ENCODE measurements at regions not wholly inside any gene's neighbourhood (a gene's known extent, or its start where the extent isn't known, plus 50 kb on each side); places are given as distances from the start of the nearest gene placed in this dataset.

DNA sequence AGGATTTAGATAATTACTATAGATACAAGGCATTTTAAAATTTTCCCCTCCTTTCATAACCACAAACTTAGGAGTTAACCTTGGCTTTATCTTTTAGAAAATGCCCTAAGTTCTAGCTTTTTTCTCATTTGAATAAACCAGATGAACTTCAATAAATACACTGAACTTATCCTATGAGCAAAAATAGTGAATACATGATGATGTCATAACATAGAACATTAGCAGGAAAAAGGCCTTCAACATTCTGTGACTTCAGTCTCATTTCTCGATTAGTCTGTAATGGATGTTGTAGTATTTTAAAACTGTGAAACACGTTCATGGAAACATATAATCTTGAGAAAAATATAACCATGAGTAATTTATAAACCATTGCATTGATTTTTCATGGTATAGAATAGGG, 550.7 kb downstream of the PKHD1 start:
- TF ChIP-seq, protein P1, sequence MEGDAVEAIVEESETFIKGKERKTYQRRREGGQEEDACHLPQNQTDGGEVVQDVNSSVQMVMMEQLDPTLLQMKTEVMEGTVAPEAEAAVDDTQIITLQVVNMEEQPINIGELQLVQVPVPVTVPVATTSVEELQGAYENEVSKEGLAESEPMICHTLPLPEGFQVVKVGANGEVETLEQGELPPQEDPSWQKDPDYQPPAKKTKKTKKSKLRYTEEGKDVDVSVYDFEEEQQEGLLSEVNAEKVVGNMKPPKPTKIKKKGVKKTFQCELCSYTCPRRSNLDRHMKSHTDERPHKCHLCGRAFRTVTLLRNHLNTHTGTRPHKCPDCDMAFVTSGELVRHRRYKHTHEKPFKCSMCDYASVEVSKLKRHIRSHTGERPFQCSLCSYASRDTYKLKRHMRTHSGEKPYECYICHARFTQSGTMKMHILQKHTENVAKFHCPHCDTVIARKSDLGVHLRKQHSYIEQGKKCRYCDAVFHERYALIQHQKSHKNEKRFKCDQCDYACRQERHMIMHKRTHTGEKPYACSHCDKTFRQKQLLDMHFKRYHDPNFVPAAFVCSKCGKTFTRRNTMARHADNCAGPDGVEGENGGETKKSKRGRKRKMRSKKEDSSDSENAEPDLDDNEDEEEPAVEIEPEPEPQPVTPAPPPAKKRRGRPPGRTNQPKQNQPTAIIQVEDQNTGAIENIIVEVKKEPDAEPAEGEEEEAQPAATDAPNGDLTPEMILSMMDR (conservative IDR thresholded peaks at IDR 0.05; ENCODE audit: low read depth): no peak
- H3K27ac ChIP-seq: no peak overlapping the region
- CTCF ChIA-PET: interaction anchor here (0.6 kb wide), 1 partner anchor 721 kb away, joined by 4 read pairs; no protein-coding TSS in a partner anchor
- POLR2A ChIA-PET (ENCODE audit: low non-redundant PET): no interaction called here
- DNase-seq (ENCODE audit: low spot score): no peak

DNA sequence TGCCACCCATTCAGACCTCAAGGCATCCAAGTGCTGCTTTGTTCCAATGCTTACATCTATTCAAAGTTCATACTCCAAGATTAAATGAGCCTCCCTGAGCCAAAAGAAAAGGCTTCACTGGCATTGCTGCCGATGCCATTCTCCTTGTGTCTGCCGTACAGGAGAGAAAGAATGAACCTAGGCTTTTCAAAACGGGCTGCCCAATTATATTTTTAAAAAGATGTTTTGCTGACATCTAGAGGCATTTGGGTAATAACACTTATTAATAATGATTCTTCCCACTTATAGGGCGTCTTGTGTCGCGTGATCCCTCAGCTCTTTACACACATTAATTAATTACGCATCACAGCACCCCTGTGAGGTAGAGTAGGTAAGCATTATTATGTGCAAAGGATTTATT, 545.6 kb downstream of the PKHD1 start:
- TF ChIP-seq, protein P1 (conservative IDR thresholded peaks at IDR 0.05; ENCODE audit: low read depth): no peak
- no peak overlapping the region for H3K27ac ChIP-seq
- POLR2A ChIA-PET (ENCODE audit: low non-redundant PET): no interaction called here
- CTCF ChIA-PET: interaction anchor here (0.5 to 1.4 kb wide), 5 partner anchors 156 to 724 kb away, joined by 3 to 7 read pairs (median 3); no protein-coding TSS in a partner anchor
- peak; percentile 36 for DNase-seq (ENCODE audit: low spot score)

DNA sequence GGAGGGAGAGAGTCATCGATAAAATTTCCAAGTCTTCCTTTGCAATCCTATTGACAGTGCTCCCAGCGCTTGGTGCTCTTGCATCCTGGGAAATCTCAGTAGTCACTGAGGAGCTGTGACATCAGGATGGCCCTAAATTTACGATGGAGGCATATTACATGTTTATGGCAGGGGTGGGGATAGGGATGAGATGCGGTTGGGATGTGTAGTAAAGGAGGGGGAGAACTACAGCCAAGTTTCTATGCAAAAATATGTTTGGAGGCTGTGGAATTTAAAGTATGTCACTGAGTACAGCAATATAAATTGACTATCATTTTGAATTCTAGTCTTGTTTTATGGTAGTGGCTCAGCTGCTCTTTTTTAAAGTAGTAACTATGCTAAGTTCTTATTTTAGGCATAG, 544.9 kb downstream of the PKHD1 start:
- CTCF ChIA-PET: interaction anchor here (0.6 to 1.4 kb wide), 4 partner anchors 172 to 725 kb away, joined by 3 to 7 read pairs (median 4); no protein-coding TSS in a partner anchor
- TF ChIP-seq, protein P1 (conservative IDR thresholded peaks at IDR 0.05; ENCODE audit: low read depth): no peak
- H3K27ac ChIP-seq: no peak overlapping the region
- DNase-seq (ENCODE audit: low spot score): no peak
- POLR2A ChIA-PET (ENCODE audit: low non-redundant PET): no interaction called here

DNA sequence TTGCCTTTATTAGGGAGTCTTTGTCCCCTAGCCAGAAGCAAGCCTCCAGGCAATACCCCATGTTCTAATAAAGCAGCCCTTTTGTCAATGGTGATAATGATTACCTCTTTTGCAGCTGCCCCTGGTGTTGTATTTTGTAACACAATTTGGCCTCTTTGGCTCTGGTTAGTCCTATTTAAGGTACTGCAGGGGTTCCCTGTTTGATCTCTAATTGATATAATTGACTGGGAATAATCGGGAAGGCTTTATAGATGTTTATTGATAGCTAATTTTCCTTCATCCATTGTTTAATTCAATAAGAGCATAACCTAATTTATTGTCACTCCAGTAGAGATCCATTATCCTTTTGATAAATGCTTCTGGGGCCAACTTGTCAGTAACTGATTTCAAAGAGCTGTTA, 537.2 kb downstream of the PKHD1 start:
- ChIA-PET CTCF (no interaction called here), POLR2A (ENCODE audit: low non-redundant PET) (no interaction called here)
- DNase-seq (ENCODE audit: low spot score): no peak
- TF ChIP-seq, protein P1 (conservative IDR thresholded peaks at IDR 0.05; ENCODE audit: low read depth): no peak
- no peak overlapping the region for H3K27ac ChIP-seq

DNA sequence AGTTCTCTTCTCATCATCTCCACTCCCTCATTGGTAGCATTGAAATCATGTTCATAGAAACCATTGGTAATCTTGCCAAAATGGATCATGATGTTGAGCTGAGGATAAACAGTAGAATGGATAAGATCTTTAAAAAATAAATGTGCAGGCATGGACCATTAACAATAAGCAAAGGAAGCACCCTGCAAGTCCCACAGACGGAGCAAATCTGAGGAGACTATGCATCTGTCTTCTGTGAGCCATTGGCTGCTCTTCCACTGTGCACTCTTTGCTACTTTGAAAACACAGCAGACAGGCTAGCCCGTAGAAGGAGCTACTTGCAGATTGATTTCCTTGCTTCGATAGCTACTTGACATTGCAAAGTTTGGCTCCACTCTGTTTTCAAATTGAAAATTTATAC, 535.0 kb downstream of the PKHD1 start:
- TF ChIP-seq, protein P1 (conservative IDR thresholded peaks at IDR 0.05; ENCODE audit: low read depth): no peak
- no peak overlapping the region for H3K27ac ChIP-seq
- DNase-seq (ENCODE audit: low spot score): no peak
- CTCF ChIA-PET: no interaction called here
- POLR2A ChIA-PET (ENCODE audit: low non-redundant PET): no interaction called here

DNA sequence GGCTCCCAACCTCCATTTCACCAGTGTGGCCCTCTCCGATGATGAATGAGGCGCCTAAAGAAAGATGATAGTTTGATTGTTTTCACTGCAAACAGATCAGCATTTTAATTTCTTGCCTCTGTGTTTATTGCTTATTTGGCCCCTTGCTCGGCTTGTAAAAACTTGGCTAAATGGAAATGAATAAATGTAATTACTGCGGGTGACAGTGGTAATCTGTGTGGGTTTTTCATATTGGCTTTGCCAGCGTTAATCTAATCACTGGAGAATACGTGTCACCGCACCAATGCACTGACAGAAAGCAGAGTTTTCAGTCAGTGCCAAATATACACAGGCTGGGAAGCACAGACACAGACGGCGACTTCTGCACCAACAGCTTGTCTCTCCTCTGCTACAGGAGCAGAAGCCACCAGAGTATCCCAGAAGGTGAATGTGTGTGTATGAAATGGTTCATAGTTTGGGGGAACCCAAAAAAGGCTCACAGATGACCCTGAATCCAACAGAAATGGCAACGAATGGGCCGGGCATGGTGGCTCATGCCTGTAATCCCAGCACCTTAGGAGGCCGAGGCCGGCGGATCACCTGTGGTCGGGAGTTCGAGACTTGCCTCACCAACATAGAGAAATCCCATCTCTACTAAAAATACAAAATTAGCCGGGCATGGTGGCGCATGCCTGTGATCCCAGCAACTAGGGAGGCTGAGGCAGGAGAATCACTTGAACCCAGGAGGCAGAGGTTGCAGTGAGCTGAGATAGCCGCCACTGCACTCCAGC, 534.0 kb downstream of the PKHD1 start:
- TF ChIP-seq, protein P1 (conservative IDR thresholded peaks at IDR 0.05; ENCODE audit: low read depth): no peak
- ChIA-PET CTCF (no interaction called here), POLR2A (ENCODE audit: low non-redundant PET) (no interaction called here)
- no peak for DNase-seq (ENCODE audit: low spot score)
- no peak overlapping the region for H3K27ac ChIP-seq
